Esophagus muscularis mucosa (tissue), 3 donors: ENCODE measurements at regions not wholly inside any gene's neighbourhood (a gene's known extent, or its start where the extent isn't known, plus 50 kb on each side); places are given as distances from the start of the nearest gene placed in this dataset.

Source experiments
- CTCF ChIP-seq, 3 experiments: fragments of 200-600 bp in 2 of 3; fragments of 450-650 bp in 1 of 3; sonication (generic) in 2 of 3; IDR thresholded peaks; one replicate each; pipeline ENCODE4 v1.5.1; 2017 to 2019; ENCODE audit warnings: antibody characterized with exemption in 3 of 3, mild to moderate bottlenecking in 2 of 3, moderate library complexity in 1 of 3
- POLR2A ChIP-seq: fragments of 450-650 bp; IDR thresholded peaks from one replicate; pipeline ENCODE4 v1.6.1; 2017; ENCODE audit warnings: antibody characterized with exemption, moderate library complexity, mild to moderate bottlenecking, low read depth

GRCh38 chr2:21643180-21643579 is 519.4 kb downstream of the TDRD15 start:
- TF ChIP-seq CTCF (IDR thresholded peaks at IDR 0.05) (no peak), POLR2A (no peak)
